ENCODE measurements at regions not wholly inside any gene's neighbourhood (a gene's known extent, or its start where the extent isn't known, plus 50 kb on each side); places are given as distances from the start of the nearest gene placed in this dataset.

DNA sequence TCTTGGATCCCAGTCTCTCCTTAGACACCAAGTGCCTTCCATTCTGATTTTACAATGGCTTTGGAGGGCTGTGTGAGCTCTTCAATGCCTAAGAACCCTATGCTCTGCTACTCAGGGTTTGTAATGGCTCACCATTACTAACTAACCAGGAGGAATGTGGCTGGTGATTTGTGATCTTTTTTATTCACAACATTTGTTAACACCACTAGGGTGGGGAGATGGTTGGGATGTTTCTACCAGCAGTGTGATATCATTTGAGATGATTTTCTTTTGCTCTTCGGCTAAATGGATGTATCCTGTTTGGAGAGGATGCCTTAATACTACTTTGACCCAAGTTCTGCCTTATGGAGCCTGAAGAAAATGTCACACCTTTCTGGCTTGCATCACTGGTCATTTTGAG is 226.9 kb downstream of the MFSD1 start:
- no peaks in the 10 kb centered on the region for H3K4me1 ChIP-seq
- intact Hi-C loops (cut with DNase I) = no loop called here
- no peaks in the 10 kb centered on the region for H3K27me3 ChIP-seq
- H3K9me3 ChIP-seq = no peaks in the 10 kb centered on the region
- no peak overlapping the region for H3K27ac ChIP-seq
- no peak overlapping the region for H3K9ac ChIP-seq (ENCODE audit: low read depth in 2 of 2, low read length in 2 of 2)
- TF ChIP-seq, protein P1, sequence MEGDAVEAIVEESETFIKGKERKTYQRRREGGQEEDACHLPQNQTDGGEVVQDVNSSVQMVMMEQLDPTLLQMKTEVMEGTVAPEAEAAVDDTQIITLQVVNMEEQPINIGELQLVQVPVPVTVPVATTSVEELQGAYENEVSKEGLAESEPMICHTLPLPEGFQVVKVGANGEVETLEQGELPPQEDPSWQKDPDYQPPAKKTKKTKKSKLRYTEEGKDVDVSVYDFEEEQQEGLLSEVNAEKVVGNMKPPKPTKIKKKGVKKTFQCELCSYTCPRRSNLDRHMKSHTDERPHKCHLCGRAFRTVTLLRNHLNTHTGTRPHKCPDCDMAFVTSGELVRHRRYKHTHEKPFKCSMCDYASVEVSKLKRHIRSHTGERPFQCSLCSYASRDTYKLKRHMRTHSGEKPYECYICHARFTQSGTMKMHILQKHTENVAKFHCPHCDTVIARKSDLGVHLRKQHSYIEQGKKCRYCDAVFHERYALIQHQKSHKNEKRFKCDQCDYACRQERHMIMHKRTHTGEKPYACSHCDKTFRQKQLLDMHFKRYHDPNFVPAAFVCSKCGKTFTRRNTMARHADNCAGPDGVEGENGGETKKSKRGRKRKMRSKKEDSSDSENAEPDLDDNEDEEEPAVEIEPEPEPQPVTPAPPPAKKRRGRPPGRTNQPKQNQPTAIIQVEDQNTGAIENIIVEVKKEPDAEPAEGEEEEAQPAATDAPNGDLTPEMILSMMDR (IDR thresholded peaks at IDR 0.05) = no peak
- no peaks in the 10 kb centered on the region for H3K36me3 ChIP-seq
- no peak overlapping the region for H3K4me3 ChIP-seq
- DNase-seq = no peak

DNA sequence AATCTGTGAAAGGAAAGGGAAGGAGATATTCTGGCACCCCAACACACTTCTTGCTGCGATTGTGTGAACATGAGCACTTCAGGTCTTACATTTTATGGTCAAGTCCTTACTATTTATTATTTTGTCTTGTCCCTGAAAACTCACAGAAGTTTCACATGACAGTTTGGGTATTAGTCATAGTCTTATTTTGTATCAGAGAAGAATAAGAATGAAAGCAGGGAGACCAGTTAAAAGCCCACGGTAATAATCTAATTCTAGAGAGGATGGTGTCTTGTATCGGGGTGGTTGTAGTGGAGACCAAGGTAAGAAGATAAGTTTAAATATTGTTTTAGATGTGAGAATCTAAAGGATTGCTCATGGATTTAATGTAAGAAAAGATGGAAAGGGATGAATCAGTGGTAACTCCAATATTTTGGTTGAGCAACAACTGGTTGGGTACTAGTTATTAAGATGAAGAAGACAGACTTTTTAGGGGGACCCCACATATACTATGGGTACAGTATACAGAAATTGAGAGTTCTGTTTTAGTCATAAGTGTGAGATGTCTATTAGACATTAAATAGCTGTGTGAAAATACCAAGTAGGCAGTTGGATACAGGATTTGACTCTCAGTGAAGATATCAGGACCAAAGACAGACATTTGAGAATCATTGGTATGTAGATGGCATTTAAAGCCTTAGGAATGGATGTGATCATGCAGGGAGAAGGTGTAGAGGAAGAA is 227.6 kb downstream of the MFSD1 start:
- no peak for DNase-seq
- Histone ChIP-seq H3K4me3 (no peak overlapping the region), H3K9me3 (no peaks in the 10 kb centered on the region), H3K9ac (ENCODE audit: low read depth in 2 of 2, low read length in 2 of 2) (no peak overlapping the region), H3K27ac (no peak overlapping the region), H3K36me3 (no peaks in the 10 kb centered on the region), H3K4me1 (no peaks in the 10 kb centered on the region), H3K27me3 (no peaks in the 10 kb centered on the region)
- intact Hi-C loops (cut with DNase I) = no loop called here
- TF ChIP-seq, protein P1 (IDR thresholded peaks at IDR 0.05) = no peak

DNA sequence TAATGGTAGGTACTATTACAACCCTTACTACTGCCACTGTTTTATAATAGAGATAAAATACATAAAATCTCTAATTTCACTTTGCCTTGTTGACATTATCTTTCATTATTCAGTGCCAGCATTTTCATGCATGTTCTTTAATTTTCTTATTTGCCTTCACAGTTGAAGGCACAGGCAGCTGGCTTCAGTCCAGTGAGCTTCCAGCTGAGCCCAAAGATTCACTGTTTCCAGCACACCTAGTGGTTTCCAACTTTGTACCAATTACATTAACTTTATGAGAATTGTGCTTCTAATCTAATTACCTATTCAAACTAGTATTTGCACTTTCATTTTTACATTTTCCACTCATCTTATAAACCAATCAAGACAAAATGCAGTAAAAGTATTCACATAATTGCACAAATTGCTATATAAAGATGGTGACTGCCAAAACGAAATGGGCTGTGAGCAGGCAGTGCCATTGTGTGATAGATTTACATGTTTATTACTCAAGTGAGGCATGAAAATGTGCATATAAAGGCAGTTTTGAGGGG is 228.3 kb downstream of the MFSD1 start:
- Histone ChIP-seq H3K4me1 (no peaks in the 10 kb centered on the region), H3K9me3 (no peaks in the 10 kb centered on the region), H3K4me3 (no peak overlapping the region), H3K36me3 (no peaks in the 10 kb centered on the region), H3K27me3 (no peaks in the 10 kb centered on the region), H3K9ac (ENCODE audit: low read depth in 2 of 2, low read length in 2 of 2) (no peak overlapping the region), H3K27ac (no peak overlapping the region)
- DNase-seq = no peak
- intact Hi-C loops (cut with DNase I) = no loop called here
- TF ChIP-seq, protein P1 (IDR thresholded peaks at IDR 0.05) = no peak

DNA sequence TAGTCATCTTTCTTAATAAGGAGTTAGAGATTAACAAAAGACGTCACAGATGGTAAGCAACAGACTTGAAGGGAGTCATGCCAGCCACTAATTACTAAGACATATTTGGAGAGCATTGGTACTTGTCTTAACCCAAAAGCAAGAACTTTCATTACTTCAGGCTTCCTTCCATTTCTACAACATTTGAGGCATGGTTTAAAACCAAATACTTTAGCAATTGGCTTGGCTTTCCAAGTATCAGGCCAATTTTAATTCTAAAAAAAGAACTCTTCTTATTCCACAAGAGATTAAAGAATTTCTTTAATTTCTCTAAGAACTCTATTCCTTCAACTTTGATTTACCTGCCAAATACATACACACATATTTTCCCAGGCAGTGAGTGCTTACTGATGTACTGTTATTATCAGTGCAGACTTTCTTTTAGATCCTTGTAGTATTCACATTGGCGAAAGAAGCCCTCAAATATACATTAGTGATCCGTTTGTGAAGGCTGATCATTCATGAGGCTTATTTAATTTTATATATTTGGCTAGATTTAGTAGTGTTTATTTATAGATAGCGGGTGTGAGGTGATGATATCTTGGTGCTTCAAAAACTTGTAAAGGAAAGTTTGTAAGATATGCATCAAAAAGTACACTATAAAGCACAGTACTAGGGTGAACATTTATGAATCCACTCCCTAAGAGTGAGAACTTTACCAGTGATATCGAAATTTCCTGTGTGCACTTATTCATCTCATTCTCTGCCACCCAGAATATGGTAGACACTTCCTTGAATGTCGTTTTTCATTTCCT is 229.2 kb downstream of the MFSD1 start:
- no peak for DNase-seq
- TF ChIP-seq, protein P1 (IDR thresholded peaks at IDR 0.05) = no peak
- Histone ChIP-seq H3K9ac (ENCODE audit: low read depth in 2 of 2, low read length in 2 of 2) (no peak overlapping the region), H3K9me3 (no peaks in the 10 kb centered on the region), H3K27me3 (no peaks in the 10 kb centered on the region), H3K4me3 (no peak overlapping the region), H3K4me1 (no peaks in the 10 kb centered on the region), H3K36me3 (no peaks in the 10 kb centered on the region), H3K27ac (no peak overlapping the region)
- intact Hi-C loops (cut with DNase I) = no loop called here

DNA sequence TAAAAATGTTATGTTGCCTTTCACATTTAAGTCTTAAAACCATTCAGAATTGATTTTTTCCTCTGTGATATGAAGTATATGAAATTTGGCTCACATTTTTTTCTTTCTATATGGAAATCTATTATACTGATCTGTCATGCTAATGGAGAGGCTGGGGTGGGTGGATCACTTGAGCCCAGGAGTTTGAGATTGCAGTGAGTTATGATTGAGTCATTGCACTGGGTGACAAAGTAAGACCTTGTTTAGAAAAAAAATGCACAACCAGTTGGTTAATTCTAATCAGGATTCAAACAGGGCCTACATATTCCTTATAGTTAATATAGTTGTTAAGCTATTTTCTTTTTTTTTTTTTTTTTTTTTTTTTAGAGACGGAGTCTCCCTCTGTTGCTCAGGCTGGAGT is 230.5 kb downstream of the MFSD1 start:
- Histone ChIP-seq H3K4me1 (no peaks in the 10 kb centered on the region), H3K9me3 (no peaks in the 10 kb centered on the region), H3K4me3 (no peak overlapping the region), H3K27me3 (no peaks in the 10 kb centered on the region), H3K36me3 (no peaks in the 10 kb centered on the region), H3K9ac (ENCODE audit: low read depth in 2 of 2, low read length in 2 of 2) (no peak overlapping the region), H3K27ac (no peak overlapping the region)
- intact Hi-C loops (cut with DNase I) = no loop called here
- TF ChIP-seq, protein P1 (IDR thresholded peaks at IDR 0.05) = no peak
- no peak for DNase-seq

All from colonic mucosa (tissue), 4 donors.